Caki2 (cell line): ENCODE measurements at regions not wholly inside any gene's neighbourhood (a gene's known extent, or its start where the extent isn't known, plus 50 kb on each side); places are given as distances from the start of the nearest gene placed in this dataset.

Experiments
- DNase-seq: peaks from one replicate; pipeline ENCODE4 v3.0.0-alpha.2; 2015; ENCODE audit warnings: low read depth
- in situ Hi-C: cut with HindIII; loops from 2 replicates; pipeline ENCODE4 v1.10.0; 2016; ENCODE audit warnings: low sequenced_read_pairs, low pct_unique_long_range_greater_than_20kb, mixed read lengths

DNA sequence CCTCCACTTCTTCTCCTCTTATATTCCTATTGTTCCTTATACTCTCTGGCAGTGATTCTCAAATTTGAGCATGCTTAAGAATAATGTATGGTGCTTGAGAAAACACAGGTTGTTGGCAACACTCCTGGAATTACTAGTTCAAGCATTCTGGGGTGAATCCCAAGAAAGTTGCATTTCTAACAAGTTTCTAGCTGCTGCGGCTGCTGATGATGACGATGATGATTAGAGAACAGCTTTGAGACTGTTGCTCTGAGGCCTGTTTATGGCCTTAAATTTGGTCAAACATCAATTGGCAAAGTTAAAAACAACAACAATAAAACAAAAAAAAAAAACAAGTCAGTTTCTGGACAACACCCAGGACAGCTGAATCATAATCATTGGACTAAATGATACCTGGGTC lies 961.9 kb downstream of the CDH11 start:
- DNase-seq = no peak
- in situ Hi-C loops = no loop called here

DNA sequence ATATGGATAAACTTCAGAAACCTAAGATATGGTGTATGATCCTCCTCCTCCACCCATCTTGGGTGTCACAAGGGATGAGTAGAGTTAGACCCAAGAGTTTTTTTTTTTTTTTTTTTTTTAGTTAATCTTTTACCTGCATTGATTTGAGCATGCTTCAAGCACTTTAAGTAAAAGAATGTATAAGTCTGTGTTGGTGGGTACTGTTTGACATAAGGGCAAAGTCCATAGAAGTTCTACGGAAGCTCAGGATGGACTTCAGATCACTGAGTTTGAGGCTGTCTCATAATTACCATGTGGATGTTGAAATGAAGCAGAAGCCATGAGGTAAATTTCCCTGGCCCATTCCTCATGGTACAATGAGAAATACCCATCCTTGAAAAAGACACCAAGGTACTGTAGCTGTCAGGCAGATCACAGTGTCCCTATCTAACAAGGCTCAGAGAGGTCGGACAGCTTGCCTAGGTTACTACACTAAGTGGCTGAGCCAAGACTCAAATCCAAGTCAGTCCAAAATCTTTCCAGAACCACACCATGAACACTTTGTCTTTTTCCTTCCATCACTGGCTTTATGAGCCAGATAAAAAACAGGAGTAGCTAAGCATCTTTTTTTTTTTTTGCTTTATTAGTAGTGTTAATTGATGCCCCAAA lies 962.8 kb downstream of the CDH11 start:
- DNase-seq = no peak
- in situ Hi-C loops = no loop called here

DNA sequence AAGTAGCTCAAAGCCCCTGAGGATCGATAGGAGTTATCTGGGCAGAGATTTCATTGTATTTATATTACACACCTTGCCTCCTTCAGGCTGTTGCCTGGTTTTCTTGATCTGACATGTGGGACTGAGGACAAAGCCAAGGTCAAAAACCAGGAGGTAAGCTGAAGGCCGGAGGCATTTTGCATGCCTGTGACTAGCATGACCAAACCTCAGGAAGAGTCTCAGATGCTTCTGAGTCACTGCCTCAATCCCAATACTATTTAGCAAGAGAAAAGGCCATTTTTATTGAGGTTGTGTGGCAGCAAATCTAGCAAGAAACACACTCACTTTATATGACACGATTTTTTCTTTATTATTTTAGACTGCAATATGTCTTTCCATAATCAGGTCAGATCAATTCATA lies 968.1 kb downstream of the CDH11 start:
- in situ Hi-C loops = no loop called here
- DNase-seq = no peak

DNA sequence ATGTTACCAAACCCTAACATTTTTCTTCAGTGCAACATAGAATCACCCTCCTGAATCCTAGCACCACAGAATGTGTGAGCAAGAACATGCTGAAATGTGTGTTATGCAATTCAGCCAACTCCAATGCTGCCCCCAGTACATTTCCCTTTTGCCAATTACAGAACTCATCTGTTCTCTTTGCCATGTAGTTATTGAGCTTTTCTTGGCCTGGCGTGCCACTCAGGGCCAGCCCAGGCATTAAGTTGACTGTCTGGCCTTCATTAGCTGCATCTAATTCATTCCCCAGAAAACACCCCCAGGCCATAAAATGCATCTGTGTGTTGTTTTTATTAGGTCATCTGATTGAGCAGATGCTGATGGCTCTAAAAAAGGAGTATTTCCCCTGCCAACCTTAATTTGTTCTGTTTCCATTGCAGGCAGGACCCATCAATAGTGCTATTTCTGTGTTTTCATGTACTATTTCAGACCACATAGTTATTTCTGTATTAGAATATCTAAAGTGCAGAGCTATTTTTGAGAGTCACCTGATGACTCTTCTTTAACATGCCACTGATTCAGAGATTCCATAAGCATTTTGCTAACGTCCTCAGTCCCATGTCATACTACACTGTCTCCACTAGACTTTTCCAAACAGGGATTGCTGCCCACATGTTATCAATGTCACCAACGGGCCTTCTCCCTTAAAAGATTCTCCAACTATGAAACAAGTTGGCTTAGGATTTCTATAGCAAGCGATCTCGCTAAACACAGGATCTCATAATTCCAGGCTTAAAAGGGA lies 969.7 kb downstream of the CDH11 start:
- no peak for DNase-seq

DNA sequence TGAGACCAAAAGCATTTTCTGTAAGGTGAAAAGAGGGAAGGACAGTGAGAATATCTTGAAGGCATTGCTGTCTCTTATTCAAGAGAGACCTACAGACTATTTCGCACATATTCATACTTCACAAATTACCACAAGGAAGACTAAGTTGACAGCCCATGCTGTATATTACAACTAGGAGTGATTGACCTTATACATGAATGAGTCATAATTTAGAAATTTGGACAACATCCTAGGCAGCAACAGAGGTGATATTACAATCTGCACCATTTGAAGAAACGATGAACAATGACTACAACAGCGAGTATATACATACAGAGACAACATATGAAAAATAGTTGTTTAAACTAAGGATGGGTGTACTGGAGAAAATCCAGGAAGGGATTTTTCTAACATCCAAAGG lies 971.7 kb downstream of the CDH11 start:
- no peak for DNase-seq
- in situ Hi-C loops = no loop called here

More for the DNA sequence above, 969.7 kb downstream of the CDH11 start:
- in situ Hi-C loops = no loop called here

DNA sequence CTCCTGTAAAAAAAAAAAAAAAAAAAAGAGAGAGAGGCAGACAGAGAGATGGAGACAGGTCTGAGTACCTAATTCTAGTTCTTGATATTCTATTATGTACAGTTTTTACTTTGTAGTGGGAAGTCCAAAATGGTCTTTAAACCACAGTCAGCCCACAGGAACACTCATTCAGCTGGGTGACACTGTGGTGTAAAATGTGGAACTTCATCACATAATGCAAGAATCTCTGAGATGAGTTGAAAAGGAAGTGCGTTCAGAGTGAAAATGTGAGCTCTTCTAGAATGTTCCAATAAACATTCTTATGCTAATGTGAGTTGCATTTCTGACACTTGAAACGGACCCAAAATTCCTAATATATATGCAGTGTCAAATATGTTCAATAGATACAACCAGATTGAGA lies 972.1 kb downstream of the CDH11 start:
- DNase-seq = no peak
- in situ Hi-C loops = no loop called here

DNA sequence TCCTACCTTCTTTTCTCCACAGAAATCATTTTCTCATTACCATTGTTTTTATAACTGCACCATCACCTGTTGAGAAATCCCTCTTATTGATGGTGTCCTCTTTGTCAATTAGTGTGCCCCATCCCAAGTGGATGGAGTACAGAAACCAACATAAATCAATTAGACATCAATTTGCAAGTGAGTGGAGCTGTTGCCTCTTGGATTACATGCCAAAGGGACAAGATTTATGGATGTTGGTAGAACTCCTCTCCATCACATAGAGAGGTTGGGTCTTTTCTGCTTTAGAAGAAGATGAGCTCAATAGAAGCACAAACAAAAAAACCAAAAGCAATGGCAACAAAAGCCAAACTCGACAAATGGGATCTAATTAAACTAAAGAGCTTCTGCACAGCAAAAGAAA lies 973.5 kb downstream of the CDH11 start:
- no peak for DNase-seq
- in situ Hi-C loops = no loop called here

DNA sequence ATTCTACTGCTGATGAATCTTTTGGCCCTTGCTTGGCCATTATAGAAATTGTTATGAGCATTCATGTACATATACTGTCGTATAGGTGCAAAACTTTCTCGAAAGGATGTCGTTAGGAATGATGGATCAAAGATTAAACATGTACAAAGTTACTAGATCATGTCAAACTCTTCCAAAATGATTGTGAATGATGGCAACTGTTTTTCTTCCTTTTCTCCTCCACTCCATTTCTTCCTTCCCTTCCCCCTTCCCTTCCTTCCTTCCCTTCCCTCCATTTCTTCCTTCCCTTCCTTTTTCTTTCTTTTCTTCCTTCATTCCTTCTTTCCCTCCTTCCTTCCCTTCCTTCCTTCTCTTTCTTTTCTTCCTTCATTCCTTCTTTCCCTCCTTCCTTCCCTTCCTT lies 973.9 kb downstream of the CDH11 start:
- DNase-seq = no peak
- in situ Hi-C loops = no loop called here

DNA sequence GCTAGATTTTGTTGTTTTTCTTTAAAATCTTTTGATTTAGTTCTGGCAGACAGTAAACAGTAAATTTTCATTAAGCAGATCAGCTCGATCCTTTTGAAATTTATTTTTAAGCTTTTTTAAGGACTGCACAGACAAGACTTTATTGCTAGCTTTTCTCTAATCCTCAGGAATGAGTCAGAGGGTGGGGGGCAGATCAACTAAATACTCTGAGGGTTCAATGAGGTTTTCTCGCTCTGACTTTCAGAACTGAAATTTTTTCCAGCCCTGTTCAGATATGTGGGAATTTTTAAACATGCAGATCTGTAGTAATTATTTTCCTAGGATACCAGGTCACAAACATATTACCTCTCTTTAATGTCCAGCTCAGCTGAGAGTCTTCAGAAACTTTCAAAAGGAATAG lies 977.2 kb downstream of the CDH11 start:
- DNase-seq = no peak
- in situ Hi-C loops = no loop called here

DNA sequence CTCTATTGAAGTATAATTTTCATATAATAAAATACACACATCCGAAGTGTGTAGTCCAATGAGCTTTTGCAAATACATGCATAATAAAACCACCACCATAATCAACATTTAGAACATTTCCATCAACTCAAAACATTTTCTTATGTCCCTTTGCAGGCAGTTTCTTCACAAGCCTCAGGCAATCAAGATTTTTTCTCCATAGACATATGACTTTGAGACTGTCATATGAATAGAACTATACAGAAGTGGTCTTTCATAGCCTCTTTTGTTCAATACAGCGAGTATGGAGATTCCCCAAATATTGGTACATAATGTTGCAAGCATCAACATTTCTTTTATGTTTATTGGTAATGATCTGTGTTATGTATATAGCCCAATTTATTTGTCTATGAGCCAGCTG lies 983.2 kb downstream of the CDH11 start:
- in situ Hi-C loops = no loop called here
- DNase-seq = no peak

DNA sequence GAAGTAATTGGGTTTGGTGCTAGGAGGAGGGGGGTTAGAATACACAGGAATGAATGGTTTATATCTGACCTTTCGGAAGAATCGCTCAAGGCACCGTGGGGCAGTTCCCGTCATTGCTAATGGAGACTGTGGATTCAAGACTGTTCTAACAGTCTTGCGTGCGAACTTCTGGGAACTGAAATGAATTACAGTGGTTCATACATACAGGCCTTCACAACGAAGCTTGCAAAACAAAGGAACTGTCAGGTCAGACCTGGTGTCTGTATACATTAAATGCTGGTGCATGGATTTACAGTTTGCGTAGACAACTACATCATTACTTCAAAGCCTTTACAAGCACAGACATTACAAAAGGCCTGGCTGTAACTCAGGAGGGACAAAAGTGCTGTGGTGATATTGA lies 983.9 kb downstream of the CDH11 start:
- no peak for DNase-seq
- in situ Hi-C loops = no loop called here

DNA sequence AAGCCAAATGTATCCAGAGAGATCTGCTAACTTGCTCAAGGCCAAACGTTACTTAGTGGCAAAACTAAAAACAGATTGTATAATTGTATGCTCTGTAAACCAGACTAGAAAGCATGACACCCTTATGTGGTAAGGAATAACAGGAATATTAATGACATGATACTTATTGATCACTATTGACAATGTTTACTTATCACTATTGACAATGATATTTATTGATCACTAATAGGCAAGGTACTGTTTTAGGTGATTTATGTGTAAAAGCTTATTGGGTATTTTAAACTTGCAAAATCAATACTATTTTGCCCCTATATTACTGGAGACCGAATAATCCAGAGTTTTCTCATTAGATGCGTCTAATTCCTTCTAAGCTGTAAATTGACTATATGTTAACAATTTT lies 985.1 kb downstream of the CDH11 start:
- DNase-seq = no peak
- in situ Hi-C loops = no loop called here

DNA sequence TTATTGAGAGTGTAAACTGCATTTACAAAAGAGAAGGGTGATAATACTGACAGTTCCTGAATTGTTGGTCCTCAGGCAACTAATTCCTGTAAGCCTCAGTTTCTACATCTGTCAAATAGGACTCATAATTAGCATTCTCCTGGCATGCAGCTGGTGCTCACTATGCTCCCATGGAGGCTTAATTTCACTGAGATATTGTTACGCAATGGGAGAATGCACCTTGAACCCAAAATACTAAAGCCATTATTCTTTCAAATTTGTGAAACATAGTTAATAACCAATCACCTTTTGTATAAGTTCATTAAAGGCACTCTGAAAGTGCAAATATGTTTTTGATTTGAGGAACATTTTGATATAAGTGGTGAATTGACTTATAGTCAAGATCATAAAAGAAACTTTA lies 985.5 kb downstream of the CDH11 start:
- in situ Hi-C loops = no loop called here
- DNase-seq = no peak

DNA sequence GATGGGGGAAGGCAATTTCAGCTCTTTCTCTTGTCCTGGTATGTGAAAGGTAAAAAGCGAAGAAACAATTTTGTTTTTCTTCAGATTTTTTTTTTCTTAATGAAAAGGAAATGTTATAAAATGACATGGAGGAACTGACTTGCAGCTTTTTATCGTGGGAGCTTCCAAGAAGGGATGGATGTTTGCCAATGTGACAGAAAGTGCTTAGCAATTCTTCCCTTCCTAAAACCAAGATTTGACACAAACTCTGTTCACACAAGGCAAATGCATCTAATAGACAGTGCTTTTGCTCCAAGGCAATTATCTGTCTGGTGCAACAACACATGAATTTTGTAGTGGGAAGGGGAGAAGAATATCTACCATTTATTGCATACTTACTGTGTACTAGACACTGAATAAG lies 988.5 kb downstream of the CDH11 start:
- in situ Hi-C loops = no loop called here
- no peak for DNase-seq

DNA sequence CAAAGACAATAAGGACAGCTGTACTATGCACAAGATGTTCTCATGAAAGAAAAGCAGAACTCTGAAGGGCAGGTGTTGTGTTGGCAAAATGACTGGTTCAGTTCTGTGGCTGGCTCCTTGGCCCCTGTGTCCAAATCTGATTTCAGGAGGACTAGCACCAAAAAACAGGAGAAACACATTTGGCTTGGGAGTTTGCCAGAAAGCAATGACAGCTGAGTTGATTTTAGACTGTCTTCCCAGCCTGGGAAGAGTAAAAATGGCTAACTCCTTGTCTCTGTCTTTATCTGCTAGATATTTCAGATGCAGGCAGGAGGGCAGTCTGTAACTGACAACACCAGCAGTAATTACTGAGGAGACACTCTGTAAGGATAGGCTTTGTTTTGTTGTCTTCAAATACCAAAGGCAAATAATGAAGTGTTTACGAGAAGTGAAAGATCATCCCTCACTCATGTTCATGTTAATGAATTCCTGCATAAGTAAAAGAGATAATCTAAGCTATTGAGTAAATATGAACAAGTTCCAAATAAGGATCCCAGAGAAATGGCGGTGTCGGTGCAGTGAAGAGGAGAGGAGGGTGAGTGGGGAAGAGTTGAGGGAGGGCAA lies 989.0 kb downstream of the CDH11 start:
- DNase-seq = no peak
- in situ Hi-C loops = no loop called here

DNA sequence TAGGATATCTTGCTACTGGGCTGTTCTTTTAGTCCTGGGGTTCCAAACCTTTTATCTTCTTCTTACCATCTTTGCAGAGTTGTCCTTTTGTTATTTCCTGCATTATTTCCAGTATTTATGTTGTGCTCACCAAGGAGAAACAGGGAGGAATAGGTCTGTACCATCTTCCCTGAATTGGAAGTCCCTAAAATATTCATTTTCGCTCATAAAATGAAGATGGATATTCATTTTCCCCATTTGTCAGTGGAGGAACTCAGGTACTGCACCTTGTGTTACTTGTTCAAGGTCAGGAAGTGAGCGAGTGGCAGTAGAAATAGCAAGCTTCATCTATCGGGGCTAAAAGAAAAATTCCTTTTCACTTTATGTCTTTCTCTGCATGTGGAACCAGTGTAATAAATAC lies 989.7 kb downstream of the CDH11 start:
- no peak for DNase-seq
- in situ Hi-C loops = no loop called here

DNA sequence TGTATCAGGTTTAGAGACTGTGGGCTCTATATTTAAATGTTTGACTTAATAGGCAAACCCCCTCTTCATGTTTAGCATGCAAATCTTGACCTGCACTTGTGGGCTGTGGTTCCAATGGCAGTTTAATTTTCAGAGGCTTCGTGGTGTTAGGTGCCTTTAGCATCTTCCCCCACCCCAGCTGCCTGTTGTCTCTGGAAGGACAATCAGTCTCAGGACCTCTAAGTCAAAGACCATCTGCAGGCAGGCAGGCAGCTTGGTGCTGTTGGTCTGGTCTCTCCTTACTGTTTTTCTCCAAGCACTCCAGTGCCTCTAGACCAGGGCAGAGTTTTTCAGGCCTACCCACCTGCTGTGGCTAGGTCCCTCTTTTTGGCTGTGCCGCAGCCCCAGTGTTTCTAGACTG lies 990.4 kb downstream of the CDH11 start:
- in situ Hi-C loops = no loop called here
- no peak for DNase-seq

DNA sequence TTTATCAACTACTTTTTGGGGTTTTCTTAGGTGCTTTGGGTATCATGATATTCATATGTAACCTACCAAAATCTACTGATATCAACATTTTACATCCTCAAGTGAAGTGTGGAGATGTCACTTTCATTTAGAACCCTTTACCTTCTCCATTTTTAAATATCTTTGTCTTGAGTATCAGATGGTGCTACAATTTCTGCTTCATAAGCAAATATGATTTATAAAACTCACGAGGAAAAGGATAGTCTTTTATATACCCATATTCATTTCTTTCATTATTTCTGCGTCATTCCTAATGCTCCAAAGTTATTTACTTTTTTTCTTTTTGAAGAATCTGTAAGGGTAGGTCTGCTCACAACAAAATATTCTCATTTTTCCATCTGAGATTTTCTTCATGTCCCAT lies 991.7 kb downstream of the CDH11 start:
- DNase-seq = no peak
- in situ Hi-C loops = no loop called here

DNA sequence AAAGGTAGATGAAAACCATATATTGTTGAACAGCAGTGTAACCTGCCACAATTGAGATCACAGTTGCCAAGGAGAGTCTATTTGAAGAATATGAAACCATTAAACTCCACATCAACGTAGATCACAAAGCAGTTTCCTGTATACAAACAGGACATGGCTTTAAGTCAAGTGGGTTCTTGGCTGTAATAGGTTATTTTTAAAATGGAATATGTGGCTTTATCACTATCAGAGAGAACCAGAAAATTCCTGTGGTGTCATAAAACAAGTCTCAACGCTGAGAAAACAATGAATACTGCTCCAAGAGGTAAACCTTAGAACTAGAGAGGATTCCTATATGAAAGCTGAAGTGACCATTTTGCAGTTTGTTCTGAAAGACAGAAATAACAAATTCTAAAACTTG lies 999.7 kb downstream of the CDH11 start:
- DNase-seq = no peak
- in situ Hi-C loops = no loop called here

DNA sequence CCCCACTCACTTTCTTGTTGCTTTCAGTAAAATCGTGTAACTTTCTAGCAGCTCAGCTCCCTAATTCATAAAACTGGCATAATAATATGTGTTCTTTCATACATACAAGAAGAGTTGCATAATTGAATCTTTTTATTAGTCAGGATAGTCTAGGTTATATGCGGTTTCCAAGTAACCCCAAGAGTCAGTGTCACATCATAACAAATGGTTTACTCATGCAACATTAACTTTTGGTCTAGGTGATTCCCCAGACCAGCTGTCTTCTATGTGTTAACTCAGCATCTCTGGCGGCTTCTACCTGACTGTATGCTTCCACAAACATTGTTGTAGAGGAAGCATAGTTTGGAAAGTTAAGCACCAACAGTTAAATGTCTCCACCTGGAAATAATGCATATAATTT lies 1000.4 kb downstream of the CDH11 start:
- in situ Hi-C loops = no loop called here
- peak; percentile 31 for DNase-seq
